NCI-H69 (cell line): ENCODE measurements at regions not wholly inside any gene's neighbourhood (a gene's known extent, or its start where the extent isn't known, plus 50 kb on each side); places are given as distances from the start of the nearest gene placed in this dataset.
A peak's percentile ranks its signal among the peaks of the same experiment; 100 is the strongest.

Source experiments
- DNase-seq: peaks from one replicate; lab custom pipeline; 2025; lab: John Stamatoyannopoulos, UW

GRCh38 chr4:187417721-187418120 lies 577.9 kb upstream of the ZFP42 start:
- peak; percentile 78 for DNase-seq

- no peak for DNase-seq
These were observed 572.9 kb upstream of the ZFP42 start for GRCh38 chr4:187422655-187423054.

- DNase-seq = no peak
These were observed 570.9 kb upstream of the ZFP42 start for GRCh38 chr4:187424636-187425035.

GRCh38 chr4:187426511-187426910 lies 569.1 kb upstream of the ZFP42 start:
- DNase-seq = no peak

GRCh38 chr4:187432310-187432709 lies 563.3 kb upstream of the ZFP42 start:
- no peak for DNase-seq

GRCh38 chr4:187433141-187433540 lies 562.4 kb upstream of the ZFP42 start:
- DNase-seq = no peak

GRCh38 chr4:187436251-187436650 lies 559.3 kb upstream of the ZFP42 start:
- DNase-seq = peak; percentile 85

GRCh38 chr4:187444061-187444460 lies 551.5 kb upstream of the ZFP42 start:
- no peak for DNase-seq

GRCh38 chr4:187449702-187450101 lies 545.9 kb upstream of the ZFP42 start:
- DNase-seq = no peak

GRCh38 chr4:187451776-187452175 lies 543.8 kb upstream of the ZFP42 start:
- DNase-seq = no peak

- no peak for DNase-seq
These were observed 535.6 kb upstream of the ZFP42 start for GRCh38 chr4:187460016-187460415.

- no peak for DNase-seq
These were observed 531.0 kb upstream of the ZFP42 start for GRCh38 chr4:187464573-187464972.

- DNase-seq = no peak
These were observed 528.3 kb upstream of the ZFP42 start for GRCh38 chr4:187467224-187467623.

GRCh38 chr4:187469627-187470026 lies 525.9 kb upstream of the ZFP42 start:
- no peak for DNase-seq

- no peak for DNase-seq
These were observed 525.5 kb upstream of the ZFP42 start for GRCh38 chr4:187470061-187470460.

- DNase-seq = no peak
These were observed 521.3 kb upstream of the ZFP42 start for GRCh38 chr4:187474238-187474637.

GRCh38 chr4:187475901-187476300 lies 519.7 kb upstream of the ZFP42 start:
- no peak for DNase-seq

- no peak for DNase-seq
These were observed 518.3 kb upstream of the ZFP42 start for GRCh38 chr4:187477224-187477623.

- no peak for DNase-seq
These were observed 517.1 kb upstream of the ZFP42 start for GRCh38 chr4:187478292-187479140.

GRCh38 chr4:187479511-187479910 lies 516.1 kb upstream of the ZFP42 start:
- no peak for DNase-seq

GRCh38 chr4:187480146-187481145 lies 515.1 kb upstream of the ZFP42 start:
- no peak for DNase-seq

GRCh38 chr4:187484186-187484585 lies 511.4 kb upstream of the ZFP42 start:
- DNase-seq = no peak

GRCh38 chr4:187485676-187486075 lies 509.9 kb upstream of the ZFP42 start:
- no peak for DNase-seq
